AG04449 (cell line): ENCODE measurements at regions not wholly inside any gene's neighbourhood (a gene's known extent, or its start where the extent isn't known, plus 50 kb on each side); places are given as distances from the start of the nearest gene placed in this dataset.

Source experiments
- CTCF ChIA-PET: fragments of 350-600 bp; formaldehyde crosslinking; extraction: SDS; loops from one replicate; lab custom pipeline; 2021; ENCODE audit warnings: antibody characterized with exemption; lab: Yijun Ruan, JAX
- POLR2A ChIA-PET: fragments of 400-600, 350-600 bp; formaldehyde crosslinking; extraction: SDS; loops from one replicate; lab custom pipeline; 2020; ENCODE audit warnings: antibody characterized with exemption, inconsistent platforms; lab: Yijun Ruan, JAX
- DNase-seq: peaks from one replicate; pipeline ENCODE4 v3.0.0-alpha.2; 2010; ENCODE audit warnings: low read depth, low spot score
- H3K4me3 ChIP-seq: 2 replicates; pipeline ENCODE4 v1.5.1; 2011; ENCODE audit warnings: low read depth, mild to moderate bottlenecking, control low read depth, low read length
- TF ChIP-seq, protein P1 (sequence below): IDR thresholded peaks from one replicate; pipeline ENCODE4 v1.5.1; 2011; ENCODE audit warnings: mild to moderate bottlenecking, moderate library complexity, low read length, control low read depth, inconsistent platforms; ENCODE audit not compliant: insufficient read depth; ENCODE audit errors: missing control alignments

DNA sequence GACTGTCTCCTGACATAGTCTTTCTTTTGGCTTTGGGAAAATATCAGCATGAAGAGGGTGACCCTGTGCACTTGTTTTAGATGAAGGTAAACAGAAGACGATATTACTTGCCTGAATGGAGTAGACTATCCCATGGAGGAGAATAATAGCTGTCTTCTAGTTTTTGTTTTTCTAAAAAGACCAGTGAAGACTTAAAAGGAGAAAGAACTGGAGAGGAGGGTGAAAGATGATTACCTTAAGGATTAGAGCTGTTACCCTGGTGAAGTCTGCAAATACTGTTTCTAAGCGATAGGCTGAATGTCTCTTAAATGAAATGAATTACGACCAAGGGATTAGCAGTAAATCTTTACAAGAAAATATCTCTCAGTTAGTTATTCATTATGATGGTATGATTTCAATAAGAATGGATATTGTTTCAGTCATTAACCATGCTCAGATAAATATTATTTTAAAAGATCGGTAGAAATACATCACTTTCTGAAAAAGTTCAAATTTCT, 255.6 kb upstream of the FERD3L start:
- no peak overlapping the region for H3K4me3 ChIP-seq
- POLR2A ChIA-PET, result no interaction called here
- CTCF ChIA-PET, result no interaction called here
- TF ChIP-seq, protein P1, sequence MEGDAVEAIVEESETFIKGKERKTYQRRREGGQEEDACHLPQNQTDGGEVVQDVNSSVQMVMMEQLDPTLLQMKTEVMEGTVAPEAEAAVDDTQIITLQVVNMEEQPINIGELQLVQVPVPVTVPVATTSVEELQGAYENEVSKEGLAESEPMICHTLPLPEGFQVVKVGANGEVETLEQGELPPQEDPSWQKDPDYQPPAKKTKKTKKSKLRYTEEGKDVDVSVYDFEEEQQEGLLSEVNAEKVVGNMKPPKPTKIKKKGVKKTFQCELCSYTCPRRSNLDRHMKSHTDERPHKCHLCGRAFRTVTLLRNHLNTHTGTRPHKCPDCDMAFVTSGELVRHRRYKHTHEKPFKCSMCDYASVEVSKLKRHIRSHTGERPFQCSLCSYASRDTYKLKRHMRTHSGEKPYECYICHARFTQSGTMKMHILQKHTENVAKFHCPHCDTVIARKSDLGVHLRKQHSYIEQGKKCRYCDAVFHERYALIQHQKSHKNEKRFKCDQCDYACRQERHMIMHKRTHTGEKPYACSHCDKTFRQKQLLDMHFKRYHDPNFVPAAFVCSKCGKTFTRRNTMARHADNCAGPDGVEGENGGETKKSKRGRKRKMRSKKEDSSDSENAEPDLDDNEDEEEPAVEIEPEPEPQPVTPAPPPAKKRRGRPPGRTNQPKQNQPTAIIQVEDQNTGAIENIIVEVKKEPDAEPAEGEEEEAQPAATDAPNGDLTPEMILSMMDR, result no peak
- DNase-seq, result no peak

DNA sequence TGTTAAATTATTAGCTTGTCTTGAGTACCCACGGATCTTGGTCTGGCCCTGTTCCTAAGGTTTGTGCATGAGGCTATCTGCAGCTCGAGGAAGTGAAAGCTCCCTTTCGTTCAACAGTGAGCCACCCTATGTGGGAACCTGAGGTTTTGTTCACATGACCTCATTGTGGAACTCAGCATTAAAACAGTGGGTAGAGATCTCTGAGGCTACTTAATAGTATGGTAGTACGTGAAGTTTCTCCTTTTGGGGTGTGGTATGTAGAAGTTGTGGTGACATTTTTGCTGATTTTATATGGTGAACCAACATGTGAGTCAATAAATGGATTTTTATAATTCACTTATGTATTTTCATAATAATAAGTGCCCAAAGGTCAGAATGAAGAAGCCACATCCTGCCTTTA, 252.7 kb upstream of the FERD3L start:
- H3K4me3 ChIP-seq, result no peak overlapping the region
- ChIA-PET POLR2A (no interaction called here), CTCF (interaction anchor here (1.0 kb wide), 1 partner anchor 10 kb away, joined by 3 read pairs; no protein-coding TSS in a partner anchor)
- no peak for DNase-seq
- TF ChIP-seq, protein P1, result no peak

DNA sequence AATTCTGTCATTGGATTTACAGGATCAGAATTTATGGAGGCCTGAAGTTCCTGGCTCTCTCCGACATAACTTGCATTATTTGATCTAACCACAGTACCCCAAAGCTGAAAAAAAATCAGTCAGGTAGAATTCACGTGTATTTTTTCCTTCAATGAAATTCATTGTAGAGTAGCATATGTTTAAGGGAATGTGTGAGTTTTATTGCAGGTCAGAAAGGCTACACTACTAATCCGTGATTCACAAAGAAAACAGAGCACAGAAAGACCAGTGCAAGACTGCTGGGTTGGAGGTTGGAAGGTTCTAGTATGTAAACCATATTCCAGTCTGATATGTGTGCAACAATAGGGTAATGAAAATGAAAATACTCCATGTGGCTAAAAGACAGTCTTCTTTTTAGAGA, 247.0 kb upstream of the FERD3L start:
- H3K4me3 ChIP-seq, result no peak overlapping the region
- TF ChIP-seq, protein P1, result no peak
- POLR2A ChIA-PET, result no interaction called here
- DNase-seq, result peak; percentile 52
- CTCF ChIA-PET, result no interaction called here

DNA sequence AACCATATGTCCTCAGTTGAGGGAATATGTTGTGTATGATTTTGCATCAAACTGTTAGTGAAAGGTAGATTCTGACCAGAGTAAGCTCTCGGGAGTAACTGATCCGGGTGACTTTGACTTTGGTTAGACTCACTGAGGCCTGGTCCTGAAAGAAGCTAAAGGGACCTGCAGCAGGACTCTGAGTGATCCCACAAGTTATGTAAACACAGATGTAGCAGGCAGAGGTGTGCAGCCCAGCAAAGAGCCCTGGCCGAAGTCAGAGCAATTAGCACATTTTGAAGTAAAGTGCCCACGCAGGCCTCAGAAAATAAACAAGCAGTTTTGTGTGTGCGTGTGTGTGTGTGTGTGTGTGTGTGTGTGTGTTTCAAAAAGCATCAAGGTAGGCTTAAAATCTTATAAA, 245.6 kb upstream of the FERD3L start:
- no peak for DNase-seq
- ChIA-PET CTCF (no interaction called here), POLR2A (no interaction called here)
- H3K4me3 ChIP-seq, result no peak overlapping the region
- TF ChIP-seq, protein P1, result no peak

DNA sequence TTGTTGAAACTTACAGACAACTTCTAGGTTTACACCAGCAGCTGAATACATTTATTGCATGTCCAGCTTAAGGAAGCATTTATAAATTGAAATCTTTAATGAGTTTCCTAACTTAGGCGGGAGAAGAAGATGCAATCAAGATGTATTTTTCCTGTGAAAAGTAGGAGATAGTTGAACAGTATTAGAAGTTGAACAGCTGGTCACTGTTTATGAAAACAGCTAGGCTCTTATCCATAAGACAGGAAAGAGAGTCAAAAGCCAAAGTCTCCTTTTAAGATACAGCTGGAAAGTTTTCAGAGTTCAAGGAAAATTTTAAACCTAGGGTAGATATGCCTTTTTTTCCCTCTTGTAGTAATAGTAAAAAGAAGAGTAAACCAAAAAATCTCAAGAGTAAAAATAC, 236.1 kb upstream of the FERD3L start:
- CTCF ChIA-PET, result no interaction called here

DNA sequence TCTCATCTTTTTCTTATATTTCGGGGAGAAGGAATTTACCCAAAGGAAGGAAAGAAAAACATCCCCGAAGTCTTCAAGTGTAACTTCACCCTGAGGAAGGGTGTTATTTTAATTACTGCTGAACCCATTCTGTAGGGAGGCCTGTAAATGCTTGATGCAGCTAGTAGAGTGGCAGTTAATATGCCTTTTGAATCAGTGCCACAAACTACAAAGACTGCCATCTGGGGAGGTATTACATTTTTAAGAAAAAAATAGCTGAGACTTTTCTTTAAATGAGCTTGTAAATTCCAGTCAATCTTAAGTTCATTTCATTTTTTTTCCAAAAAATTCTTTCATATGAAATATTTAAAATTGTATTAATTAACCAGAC, 233.1 kb upstream of the FERD3L start:
- POLR2A ChIA-PET, result no interaction called here
- no peak overlapping the region for H3K4me3 ChIP-seq
- TF ChIP-seq, protein P1, result no peak
- CTCF ChIA-PET, result interaction anchor here (1.1 to 1.6 kb wide), 2 partner anchors 9 to 19 kb away, joined by 3 to 4 read pairs; no protein-coding TSS in a partner anchor
- no peak for DNase-seq

More for the DNA sequence above, 236.1 kb upstream of the FERD3L start:
- POLR2A ChIA-PET, result no interaction called here
- no peak for DNase-seq
- no peak overlapping the region for H3K4me3 ChIP-seq
- TF ChIP-seq, protein P1, result no peak
